ENCODE measurements at regions not wholly inside any gene's neighbourhood (a gene's known extent, or its start where the extent isn't known, plus 50 kb on each side); places are given as distances from the start of the nearest gene placed in this dataset.
"Not testable (repeated sequence)": the region's sequence is repeated elsewhere in the genome, so short reads cannot be mapped to it uniquely, and the experiment has no call there.

- DNase-seq (ENCODE audit: low read depth in 2 of 3, low spot score in 2 of 3), result no peak
Observed at GRCh38 chr21:35751171-35751570, 309.2 kb downstream of the SETD4 start.

GRCh38 chr21:35749904-35750303 is 310.4 kb downstream of the SETD4 start:
- no peak for DNase-seq (ENCODE audit: low read depth in 2 of 3, low spot score in 2 of 3)

- no peak for DNase-seq (ENCODE audit: low read depth in 2 of 3, low spot score in 2 of 3)
Observed at GRCh38 chr21:35748678-35749314, 311.5 kb downstream of the SETD4 start.

GRCh38 chr21:35743571-35743970 is 316.8 kb downstream of the SETD4 start:
- DNase-seq (ENCODE audit: low read depth in 2 of 3, low spot score in 2 of 3), result no peak

DNA sequence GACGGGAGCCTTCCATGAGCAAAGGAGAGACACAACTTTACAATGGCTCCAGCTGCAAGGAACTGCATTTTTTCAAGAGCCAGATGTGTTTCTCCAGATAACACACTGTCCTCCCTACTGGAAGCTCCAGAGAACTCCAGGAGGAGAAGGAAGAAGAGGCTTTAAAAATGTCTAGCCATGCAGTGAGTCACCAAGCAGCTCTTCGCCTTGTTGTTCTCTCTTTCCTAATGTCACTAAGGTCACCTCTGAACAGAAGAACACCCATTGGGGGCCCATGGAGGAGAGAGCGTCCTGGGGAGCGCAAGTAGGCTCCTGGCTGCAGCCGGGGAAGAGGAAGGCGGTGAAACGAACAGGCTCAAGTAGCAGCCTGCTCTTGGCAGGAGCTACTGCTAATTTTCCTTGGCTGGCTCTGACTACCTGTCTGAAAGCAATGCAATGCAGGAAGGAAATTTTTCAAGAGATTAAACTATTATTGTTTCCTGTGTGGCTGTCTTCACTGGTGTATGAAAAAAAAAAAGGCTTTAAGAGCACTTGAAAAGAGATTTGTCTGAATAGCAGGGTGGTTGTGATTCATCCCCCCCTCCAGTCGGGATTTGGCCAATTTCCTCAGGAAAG is 321.9 kb downstream of the SETD4 start:
- no peak for DNase-seq (ENCODE audit: low read depth in 2 of 3, low spot score in 2 of 3)

DNA sequence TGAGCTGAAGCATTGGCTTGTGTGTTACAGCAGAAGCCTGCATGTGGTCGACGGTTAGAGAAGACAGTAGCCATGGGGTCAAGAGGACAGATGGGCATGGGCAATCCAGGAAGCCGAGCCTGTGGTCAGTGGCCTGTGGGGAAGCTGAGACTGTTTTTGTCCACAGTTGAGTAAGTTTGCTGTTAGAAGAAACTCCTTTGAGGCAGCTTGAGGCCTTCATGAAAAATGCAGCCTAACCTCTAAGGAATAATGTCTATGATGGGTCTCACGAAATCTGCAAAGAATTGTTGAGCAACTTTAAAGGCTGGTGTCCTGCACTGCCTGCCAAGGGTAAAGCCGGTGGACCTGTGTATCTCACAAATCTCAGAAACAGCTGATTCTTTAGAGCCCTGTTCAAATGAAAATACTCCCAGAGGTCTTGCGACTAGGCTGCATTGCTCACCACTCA is 322.4 kb downstream of the SETD4 start:
- DNase-seq (ENCODE audit: low read depth in 2 of 3, low spot score in 2 of 3), result no peak

DNA sequence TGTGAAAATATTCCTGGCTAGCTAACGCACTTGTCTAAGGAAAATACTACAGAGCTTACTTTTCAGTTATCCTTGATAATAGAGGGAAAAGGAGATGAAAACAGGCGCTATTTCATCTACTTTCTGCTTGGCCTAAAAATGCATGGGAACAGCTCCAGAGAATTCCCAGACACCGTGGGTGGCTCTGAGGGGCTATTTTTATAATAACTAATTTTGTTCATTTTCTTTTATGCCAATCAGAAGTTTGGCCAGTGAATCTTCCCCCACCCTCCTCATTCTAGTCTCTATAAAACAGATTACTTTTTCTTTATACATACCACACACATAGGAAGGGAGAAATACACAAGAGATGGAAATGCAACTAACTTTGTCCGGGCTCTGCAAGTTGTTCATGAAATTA is 322.9 kb downstream of the SETD4 start:
- DNase-seq (ENCODE audit: low read depth in 2 of 3, low spot score in 2 of 3), result no peak

DNA sequence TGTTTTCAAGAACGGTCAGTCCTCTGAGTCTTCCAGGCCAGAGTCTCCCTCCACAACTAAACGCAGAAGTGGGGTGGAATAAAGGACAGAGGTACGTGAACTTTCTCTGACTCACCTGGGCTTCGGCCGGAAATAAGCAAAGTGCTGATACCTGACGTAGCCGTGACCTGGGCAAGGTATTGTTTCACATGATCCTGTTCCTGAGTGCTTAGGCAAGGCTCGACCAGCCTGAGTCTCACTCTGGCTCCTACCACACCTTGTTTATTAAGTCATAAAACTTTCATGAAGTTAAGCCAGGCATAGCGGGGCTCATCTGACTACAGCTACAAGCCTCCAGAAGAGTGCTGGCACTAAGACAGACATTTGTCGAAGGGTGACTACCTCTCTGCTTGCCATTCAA is 327.5 kb downstream of the SETD4 start:
- DNase-seq (ENCODE audit: low read depth in 2 of 3, low spot score in 2 of 3), result no peak

- no peak for DNase-seq (ENCODE audit: low read depth in 2 of 3, low spot score in 2 of 3)
Observed at GRCh38 chr21:35730325-35730724, 330.0 kb downstream of the SETD4 start.

GRCh38 chr21:35727830-35728229 is 332.5 kb downstream of the SETD4 start:
- DNase-seq (ENCODE audit: low read depth in 2 of 3, low spot score in 2 of 3), result no peak

DNA sequence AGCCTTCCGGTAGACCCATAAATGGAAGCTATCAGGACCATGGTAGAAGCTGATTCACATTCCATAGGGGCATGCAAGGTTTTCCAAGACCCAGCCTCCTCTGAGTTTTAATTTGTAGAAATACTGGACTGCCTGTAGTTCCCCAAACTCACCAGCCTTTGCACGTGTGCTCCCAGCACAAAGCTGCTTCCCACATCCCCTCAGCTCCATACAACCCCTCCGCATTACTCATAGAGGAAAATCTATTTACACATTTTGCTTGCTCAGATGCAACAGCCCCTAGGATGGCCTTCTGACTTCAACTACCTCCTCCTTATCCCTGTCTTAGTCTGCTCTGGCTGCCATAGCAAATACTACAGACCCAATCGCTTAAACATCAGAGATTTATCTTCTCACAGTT is 336.2 kb downstream of the SETD4 start:
- no peak for DNase-seq (ENCODE audit: low read depth in 2 of 3, low spot score in 2 of 3)

- no peak for DNase-seq (ENCODE audit: low read depth in 2 of 3, low spot score in 2 of 3)
Observed at GRCh38 chr21:35721701-35722100, 338.6 kb downstream of the SETD4 start.

DNA sequence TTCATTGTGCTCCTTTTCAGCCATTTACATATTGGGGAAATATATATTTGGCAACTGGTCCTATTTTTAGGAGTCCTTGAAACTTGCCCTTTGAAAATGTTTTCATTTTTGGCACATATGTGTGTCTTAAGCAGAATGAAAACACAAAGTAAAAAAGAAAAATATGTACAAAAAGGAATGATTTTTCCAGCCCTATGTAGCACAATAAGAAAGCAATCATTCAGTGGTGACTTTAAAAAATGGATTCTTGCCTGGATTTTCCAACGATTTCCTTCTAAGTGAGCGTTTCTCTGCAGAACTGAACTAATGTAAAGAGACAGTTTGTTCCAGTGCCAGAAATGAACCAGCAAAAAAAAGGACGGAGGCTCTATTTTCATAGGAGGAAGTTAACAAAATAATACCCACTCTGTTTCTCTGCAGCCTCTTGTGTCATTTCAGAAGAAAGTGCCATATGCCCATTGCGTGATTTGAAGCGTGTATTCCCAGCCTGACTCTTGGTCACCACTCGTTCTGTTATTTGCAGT is 340.1 kb downstream of the SETD4 start:
- DNase-seq (ENCODE audit: low read depth in 2 of 3, low spot score in 2 of 3), result no peak

- no peak for DNase-seq (ENCODE audit: low read depth in 2 of 3, low spot score in 2 of 3)
Observed at GRCh38 chr21:35719080-35719479, 341.2 kb downstream of the SETD4 start.

- DNase-seq (ENCODE audit: low read depth in 2 of 3, low spot score in 2 of 3), result no peak
Observed at GRCh38 chr21:35716876-35717565, 343.3 kb downstream of the SETD4 start.

GRCh38 chr21:35713914-35714313 is 346.4 kb downstream of the SETD4 start:
- no peak for DNase-seq (ENCODE audit: low read depth in 2 of 3, low spot score in 2 of 3)

GRCh38 chr21:35711661-35712060 is 348.7 kb downstream of the SETD4 start:
- DNase-seq (ENCODE audit: low read depth in 2 of 3, low spot score in 2 of 3), result no peak

GRCh38 chr21:35711213-35711612 is 349.1 kb downstream of the SETD4 start:
- no peak for DNase-seq (ENCODE audit: low read depth in 2 of 3, low spot score in 2 of 3)

- not testable (repeated sequence) for DNase-seq (ENCODE audit: low read depth in 2 of 3, low spot score in 2 of 3)
Observed at GRCh38 chr21:35709990-35710389, 350.3 kb downstream of the SETD4 start.

DNA sequence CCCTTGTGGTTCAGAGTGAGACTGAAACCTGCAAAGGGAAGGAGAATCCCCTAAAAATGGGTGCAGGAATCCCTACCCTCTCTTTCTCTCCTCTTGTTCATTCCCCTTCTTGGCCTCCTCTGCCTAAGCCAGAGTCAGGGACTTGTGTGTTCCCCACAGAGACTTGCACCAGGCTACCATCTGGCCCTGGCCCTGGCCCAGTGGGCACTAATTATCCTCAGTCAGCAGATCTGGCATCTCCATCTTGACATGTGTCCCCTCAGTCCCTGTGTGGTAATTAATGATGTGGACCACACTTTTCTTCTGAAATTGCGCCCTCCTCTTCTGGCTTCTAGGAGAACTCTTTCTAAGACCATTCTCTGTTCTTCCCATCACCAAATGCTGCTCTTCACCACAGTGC is 354.4 kb downstream of the SETD4 start:
- no peak for DNase-seq (ENCODE audit: low read depth in 2 of 3, low spot score in 2 of 3)

DNA sequence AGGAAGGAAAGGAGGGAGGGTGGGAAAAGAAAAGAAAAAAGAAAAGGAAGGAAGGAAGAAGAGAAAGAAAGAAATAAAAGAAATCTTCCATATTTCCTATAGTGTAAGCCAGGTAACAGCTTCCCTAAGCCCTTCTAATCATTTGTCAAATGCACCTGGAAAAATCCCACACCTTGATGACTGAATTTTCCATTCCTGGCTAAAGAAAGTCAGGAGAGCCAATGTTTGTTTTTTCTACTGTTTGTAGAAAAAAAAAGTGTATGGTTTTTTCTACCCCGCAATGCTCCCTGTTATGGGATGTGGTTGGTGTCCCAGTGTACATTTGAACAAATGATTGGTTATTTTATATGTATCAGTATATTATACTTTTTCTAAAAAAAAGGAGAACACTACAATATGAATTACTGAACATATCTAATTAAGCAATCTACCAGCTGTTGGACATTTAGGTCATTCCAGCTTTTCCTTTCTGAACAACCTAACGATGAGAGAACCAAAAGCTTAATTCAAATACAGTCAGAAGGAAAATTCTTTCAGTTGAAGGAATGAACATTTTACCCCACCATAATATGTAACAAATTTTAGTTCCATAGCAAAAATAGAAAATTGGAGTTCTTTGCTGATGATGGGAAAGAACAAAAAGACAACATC is 355.0 kb downstream of the SETD4 start:
- DNase-seq (ENCODE audit: low read depth in 2 of 3, low spot score in 2 of 3), result no peak

DNA sequence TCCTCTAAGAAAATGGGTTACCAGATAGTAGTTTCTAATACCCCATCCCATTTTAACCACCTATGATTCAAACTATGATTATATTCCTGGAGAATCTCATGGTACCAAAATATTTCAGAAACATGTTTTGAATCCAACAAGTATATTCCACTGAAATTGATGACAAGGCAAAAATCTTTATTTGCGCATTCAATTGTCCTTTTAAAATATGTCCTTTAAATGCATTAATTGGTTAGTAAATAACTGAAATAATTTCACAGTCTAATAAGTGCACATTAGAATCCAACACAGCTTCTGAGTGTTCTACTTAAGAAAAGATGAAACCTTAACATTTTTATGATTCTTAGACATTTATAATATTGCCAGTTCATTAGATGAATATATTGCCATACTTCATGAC is 356.6 kb downstream of the SETD4 start:
- DNase-seq (ENCODE audit: low read depth in 2 of 3, low spot score in 2 of 3), result no peak

Measured in activated CD8-positive, alpha-beta memory T cell treated with anti-CD3 and anti-CD28 coated beads for 48 hours (primary cell).